CD8-positive, alpha-beta memory T cell (primary cell): ENCODE measurements at regions not wholly inside any gene's neighbourhood (a gene's known extent, or its start where the extent isn't known, plus 50 kb on each side); places are given as distances from the start of the nearest gene placed in this dataset.

Experiments
- CTCF ChIA-PET: fragments of 350-600 bp; sonication (Branson Sonifier 250); formaldehyde crosslinking; loops from one replicate; lab custom pipeline; 2021; ENCODE audit warnings: antibody characterized with exemption; lab: Charles Lee
- POLR2A ChIA-PET: fragments of 350-600 bp; sonication (Branson Sonifier 250); formaldehyde crosslinking; loops from one replicate; lab custom pipeline; 2021; ENCODE audit warnings: antibody characterized with exemption; lab: Charles Lee
- DNase-seq, 5 donors: peaks; one replicate each; pipeline versions ENCODE4 v3.0.0 to v3.0.0-alpha.2; 2020 to 2022; ENCODE audit warnings: mixed read lengths in 1 of 5
- H3K27ac ChIP-seq: one replicate; pipeline ENCODE4 v1.7.0; 2013; ENCODE audit warnings: low read depth, mild to moderate bottlenecking, low read length, moderate library complexity
- H3K27me3 ChIP-seq: 2 replicates; pipeline ENCODE4 v1.7.0; 2013; ENCODE audit warnings: low read length, mild to moderate bottlenecking; ENCODE audit not compliant: insufficient read depth, poor library complexity, severe bottlenecking
- H3K36me3 ChIP-seq: 2 replicates; pipeline ENCODE4 v1.7.0; 2013; ENCODE audit warnings: mild to moderate bottlenecking, low read length, moderate library complexity; ENCODE audit not compliant: insufficient read depth
- H3K4me1 ChIP-seq: 2 replicates; pipeline ENCODE4 v1.7.0; 2013; ENCODE audit warnings: mild to moderate bottlenecking, low read length, moderate library complexity; ENCODE audit not compliant: insufficient read depth
- H3K4me3 ChIP-seq: 2 replicates; pipeline ENCODE4 v1.7.0; 2013; ENCODE audit warnings: mild to moderate bottlenecking, low read length
- H3K9me3 ChIP-seq: 2 replicates; pipeline ENCODE4 v1.7.0; 2013; ENCODE audit warnings: mild to moderate bottlenecking, low read length
- H3K27ac Mint-ChIP-seq, 8 donors: one replicate each; pipeline ENCODE4 v1.8.0; 2020 to 2021; ENCODE audit warnings: mixed read lengths in 8 of 8, mild to moderate bottlenecking in 6 of 8, inconsistent platforms in 3 of 8, moderate library complexity in 3 of 8
- H3K27me3 Mint-ChIP-seq, 2 donors: one replicate each; pipeline ENCODE4 v1.8.0; 2020 to 2021; ENCODE audit warnings: mixed read lengths in 2 of 2, mild to moderate bottlenecking in 1 of 2, moderate library complexity in 1 of 2
- H3K36me3 Mint-ChIP-seq, 3 donors: one replicate each; pipeline ENCODE4 v1.8.0; 2020 to 2021; ENCODE audit warnings: mixed read lengths in 3 of 3, inconsistent platforms in 1 of 3, mild to moderate bottlenecking in 1 of 3
- H3K4me1 Mint-ChIP-seq, 3 donors: one replicate each; pipeline ENCODE4 v1.8.0; 2020 to 2021; ENCODE audit warnings: mixed read lengths in 3 of 3, inconsistent platforms in 1 of 3, mild to moderate bottlenecking in 1 of 3
- H3K4me3 Mint-ChIP-seq, 7 donors: one replicate each; pipeline ENCODE4 v1.8.0; 2020 to 2021; ENCODE audit warnings: mixed read lengths in 7 of 7, mild to moderate bottlenecking in 6 of 7, moderate library complexity in 4 of 7, inconsistent platforms in 2 of 7
- H3K9me3 Mint-ChIP-seq, 5 donors: one replicate each; pipeline ENCODE4 v1.8.0; 2020 to 2022; ENCODE audit warnings: mixed read lengths in 5 of 5, mild to moderate bottlenecking in 3 of 5, moderate library complexity in 2 of 5, inconsistent platforms in 1 of 5

DNA sequence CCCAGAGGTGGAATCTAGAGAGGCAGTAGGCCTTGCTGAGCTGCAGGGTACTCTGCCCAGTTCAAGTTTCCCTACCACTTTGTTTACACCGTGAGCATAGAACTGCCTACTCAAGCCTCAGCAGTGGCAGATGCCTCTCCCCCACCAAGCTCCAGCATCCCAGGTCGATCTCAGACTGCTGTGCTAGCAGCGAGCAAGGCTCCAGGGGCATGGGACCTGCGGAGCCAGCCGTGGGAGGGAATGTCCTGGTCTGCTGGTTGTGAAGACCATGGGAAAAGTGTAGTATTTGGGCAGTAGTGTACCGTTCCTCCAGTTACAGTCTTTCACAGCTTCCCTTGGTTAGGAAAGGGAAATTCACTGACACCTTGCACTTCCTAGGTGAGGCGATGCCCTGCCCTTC, 50.6 kb upstream of the FSIP2 start:
- H3K4me1 ChIP-seq: no peaks in the 10 kb centered on the region
- Mint-ChIP-seq H3K27ac (no peak overlapping the region), H3K36me3 (no peaks in the 10 kb centered on the region), H3K9me3 (peaks cover 6 to 21% (median 18%) of the 10 kb centered on the region in 5 donors), H3K4me3 (no peak overlapping the region), H3K4me1 (no peaks in the 10 kb centered on the region), H3K27me3 (no peaks in the 10 kb centered on the region)
- no peak overlapping the region for H3K27ac ChIP-seq
- no peaks in the 10 kb centered on the region for H3K27me3 ChIP-seq
- H3K4me3 ChIP-seq: no peak overlapping the region
- ChIA-PET CTCF (no interaction called here), POLR2A (no interaction called here)
- DNase-seq: no peak
- H3K9me3 ChIP-seq: no peaks in the 10 kb centered on the region
- H3K36me3 ChIP-seq: no peaks in the 10 kb centered on the region
